ENCODE measurements at regions not wholly inside any gene's neighbourhood (a gene's known extent, or its start where the extent isn't known, plus 50 kb on each side); places are given as distances from the start of the nearest gene placed in this dataset.

- Histone ChIP-seq H2BK15ac (ENCODE audit: low read depth, poor library complexity, severe bottlenecking) (no peak overlapping the region), H2BK120ac (ENCODE audit: low read depth, low read length) (no peak overlapping the region), H3K4ac (ENCODE audit: low read depth in 1 of 2, low read length in 2 of 2) (no peak overlapping the region), H3K4me1 (ENCODE audit: control insufficient read depth, insufficient read depth, low read depth, low read length) (no peaks in the 10 kb centered on the region), H3K27me3 (ENCODE audit: control insufficient read depth in 1 of 2, insufficient read depth in 1 of 2, low read length in 2 of 2) (peaks cover 9 to 39% of the 10 kb centered on the region in 2 experiments), H3K18ac (ENCODE audit: low read depth in 1 of 2, low read length in 2 of 2) (no peak overlapping the region), H2AK5ac (ENCODE audit: low read length, severe bottlenecking) (no peak overlapping the region), H2AFZ (ENCODE audit: low read depth, low read length) (no peak overlapping the region), H3K14ac (ENCODE audit: low read length in 2 of 2) (no peak overlapping the region), H3K9ac (ENCODE audit: low read length) (no peak overlapping the region), H3K23ac (ENCODE audit: low read length in 2 of 2) (no peak overlapping the region), H4K8ac (ENCODE audit: low read length) (no peak overlapping the region), H3K9me3 (ENCODE audit: control insufficient read depth, low read length) (no peaks in the 10 kb centered on the region), H3K79me1 (replicated peaks; ENCODE audit: low read length, poor library complexity, severe bottlenecking) (no peaks in the 10 kb centered on the region), H2BK5ac (ENCODE audit: low read depth, low read length, poor library complexity, severe bottlenecking) (no peak overlapping the region), H3K27ac (ENCODE audit: low read length, poor library complexity, severe bottlenecking) (no peak overlapping the region), H3K4me3 (ENCODE audit: insufficient read depth in 1 of 2, low read depth in 1 of 2, low read length in 2 of 2) (peak overlapping the region in 1 of 2 experiments; percentile 66), H3K36me3 (ENCODE audit: control insufficient read depth in 1 of 2, insufficient read depth in 2 of 2, low read depth in 1 of 2, low read length in 2 of 2) (no peaks in the 10 kb centered on the region), H2BK12ac (ENCODE audit: low read length in 2 of 2) (no peak overlapping the region), H4K91ac (ENCODE audit: low read length) (no peak overlapping the region), H3K4me2 (ENCODE audit: low read length, poor library complexity, severe bottlenecking) (no peak overlapping the region)
- WGBS = 73% methylated on average over 6 of the region's 7 CpGs
- DNase-seq = no peak
These were observed 94.6 kb upstream of the RCN1 start for GRCh38 chr11:31996159-31996881.

- Histone ChIP-seq H3K27ac (ENCODE audit: low read length, poor library complexity, severe bottlenecking) (no peak overlapping the region), H4K91ac (ENCODE audit: low read length) (no peak overlapping the region), H3K36me3 (ENCODE audit: control insufficient read depth in 1 of 2, insufficient read depth in 2 of 2, low read depth in 1 of 2, low read length in 2 of 2) (no peaks in the 10 kb centered on the region), H3K4me3 (ENCODE audit: insufficient read depth in 1 of 2, low read depth in 1 of 2, low read length in 2 of 2) (peak overlapping the region in 1 of 2 experiments; percentile 66), H3K79me1 (replicated peaks; ENCODE audit: low read length, poor library complexity, severe bottlenecking) (no peaks in the 10 kb centered on the region), H2AK5ac (ENCODE audit: low read length, severe bottlenecking) (no peak overlapping the region), H2BK120ac (ENCODE audit: low read depth, low read length) (no peak overlapping the region), H3K18ac (ENCODE audit: low read depth in 1 of 2, low read length in 2 of 2) (no peak overlapping the region), H2BK5ac (ENCODE audit: low read depth, low read length, poor library complexity, severe bottlenecking) (no peak overlapping the region), H3K9ac (ENCODE audit: low read length) (no peak overlapping the region), H4K8ac (ENCODE audit: low read length) (no peak overlapping the region), H2BK12ac (ENCODE audit: low read length in 2 of 2) (no peak overlapping the region), H2BK15ac (ENCODE audit: low read depth, poor library complexity, severe bottlenecking) (no peak overlapping the region), H3K27me3 (ENCODE audit: control insufficient read depth in 1 of 2, insufficient read depth in 1 of 2, low read length in 2 of 2) (peaks cover 16 to 39% of the 10 kb centered on the region in 2 experiments), H3K14ac (ENCODE audit: low read length in 2 of 2) (no peak overlapping the region), H3K4me1 (ENCODE audit: control insufficient read depth, insufficient read depth, low read depth, low read length) (no peaks in the 10 kb centered on the region), H3K4me2 (ENCODE audit: low read length, poor library complexity, severe bottlenecking) (no peak overlapping the region), H2AFZ (ENCODE audit: low read depth, low read length) (no peak overlapping the region), H3K4ac (ENCODE audit: low read depth in 1 of 2, low read length in 2 of 2) (no peak overlapping the region), H3K9me3 (ENCODE audit: control insufficient read depth, low read length) (no peaks in the 10 kb centered on the region), H3K23ac (ENCODE audit: low read length in 2 of 2) (no peak overlapping the region)
- peak; percentile 23 for DNase-seq
- WGBS = 40% methylated on average over 2 of the region's 2 CpGs
These were observed 95.3 kb upstream of the RCN1 start for GRCh38 chr11:31995525-31996094.

- Histone ChIP-seq H2BK15ac (ENCODE audit: low read depth, poor library complexity, severe bottlenecking) (no peak overlapping the region), H3K4me3 (ENCODE audit: insufficient read depth in 1 of 2, low read depth in 1 of 2, low read length in 2 of 2) (no peak overlapping the region), H3K23ac (ENCODE audit: low read length in 2 of 2) (no peak overlapping the region), H3K79me1 (replicated peaks; ENCODE audit: low read length, poor library complexity, severe bottlenecking) (no peaks in the 10 kb centered on the region), H2AFZ (ENCODE audit: low read depth, low read length) (no peak overlapping the region), H2BK120ac (ENCODE audit: low read depth, low read length) (no peak overlapping the region), H3K27me3 (ENCODE audit: control insufficient read depth in 1 of 2, insufficient read depth in 1 of 2, low read length in 2 of 2) (peaks cover 17 to 42% of the 10 kb centered on the region in 2 experiments), H3K4me1 (ENCODE audit: control insufficient read depth, insufficient read depth, low read depth, low read length) (no peaks in the 10 kb centered on the region), H3K14ac (ENCODE audit: low read length in 2 of 2) (no peak overlapping the region), H2BK5ac (ENCODE audit: low read depth, low read length, poor library complexity, severe bottlenecking) (no peak overlapping the region), H3K18ac (ENCODE audit: low read depth in 1 of 2, low read length in 2 of 2) (no peak overlapping the region), H3K9ac (ENCODE audit: low read length) (no peak overlapping the region), H2BK12ac (ENCODE audit: low read length in 2 of 2) (no peak overlapping the region), H3K4ac (ENCODE audit: low read depth in 1 of 2, low read length in 2 of 2) (no peak overlapping the region), H3K4me2 (ENCODE audit: low read length, poor library complexity, severe bottlenecking) (no peak overlapping the region), H3K9me3 (ENCODE audit: control insufficient read depth, low read length) (no peaks in the 10 kb centered on the region), H3K36me3 (ENCODE audit: control insufficient read depth in 1 of 2, insufficient read depth in 2 of 2, low read depth in 1 of 2, low read length in 2 of 2) (no peaks in the 10 kb centered on the region), H2AK5ac (ENCODE audit: low read length, severe bottlenecking) (no peak overlapping the region), H4K8ac (ENCODE audit: low read length) (no peak overlapping the region), H4K91ac (ENCODE audit: low read length) (no peak overlapping the region), H3K27ac (ENCODE audit: low read length, poor library complexity, severe bottlenecking) (no peak overlapping the region)
- 85% methylated on average over 7 of the region's 7 CpGs for WGBS
- no peak for DNase-seq
These were observed 95.8 kb upstream of the RCN1 start for GRCh38 chr11:31995032-31995431.

GRCh38 chr11:31987118-31988005, 103.5 kb upstream of the RCN1 start:
- Histone ChIP-seq H3K9me3 (ENCODE audit: control insufficient read depth, low read length) (no peaks in the 10 kb centered on the region), H2BK15ac (ENCODE audit: low read depth, poor library complexity, severe bottlenecking) (no peak overlapping the region), H3K4me3 (ENCODE audit: insufficient read depth in 1 of 2, low read depth in 1 of 2, low read length in 2 of 2) (peak overlapping the region in 1 of 2 experiments; percentile 54), H2BK5ac (ENCODE audit: low read depth, low read length, poor library complexity, severe bottlenecking) (no peak overlapping the region), H3K23ac (ENCODE audit: low read length in 2 of 2) (peak overlapping the region in 1 of 2 experiments; percentile 40), H3K9ac (ENCODE audit: low read length) (no peak overlapping the region), H3K4me1 (ENCODE audit: control insufficient read depth, insufficient read depth, low read depth, low read length) (peaks cover 7% of the 10 kb centered on the region), H2AFZ (ENCODE audit: low read depth, low read length) (no peak overlapping the region), H3K4ac (ENCODE audit: low read depth in 1 of 2, low read length in 2 of 2) (no peak overlapping the region), H4K91ac (ENCODE audit: low read length) (no peak overlapping the region), H3K79me1 (replicated peaks; ENCODE audit: low read length, poor library complexity, severe bottlenecking) (no peaks in the 10 kb centered on the region), H2AK5ac (ENCODE audit: low read length, severe bottlenecking) (no peak overlapping the region), H3K18ac (ENCODE audit: low read depth in 1 of 2, low read length in 2 of 2) (no peak overlapping the region), H3K14ac (ENCODE audit: low read length in 2 of 2) (no peak overlapping the region), H3K27me3 (ENCODE audit: control insufficient read depth in 1 of 2, insufficient read depth in 1 of 2, low read length in 2 of 2) (peaks cover 47 to 86% of the 10 kb centered on the region in 2 experiments), H2BK12ac (ENCODE audit: low read length in 2 of 2) (no peak overlapping the region), H3K36me3 (ENCODE audit: control insufficient read depth in 1 of 2, insufficient read depth in 2 of 2, low read depth in 1 of 2, low read length in 2 of 2) (no peaks in the 10 kb centered on the region), H3K27ac (ENCODE audit: low read length, poor library complexity, severe bottlenecking) (no peak overlapping the region), H3K4me2 (ENCODE audit: low read length, poor library complexity, severe bottlenecking) (peak overlapping the region; percentile 58), H4K8ac (ENCODE audit: low read length) (no peak overlapping the region), H2BK120ac (ENCODE audit: low read depth, low read length) (no peak overlapping the region)
- WGBS = 14% methylated on average over 60 of the region's 64 CpGs
- no peak for DNase-seq
